Loucy (cell line): ENCODE measurements at regions not wholly inside any gene's neighbourhood (a gene's known extent, or its start where the extent isn't known, plus 50 kb on each side); places are given as distances from the start of the nearest gene placed in this dataset.

Source experiments
- H2AFZ ChIP-seq: fragments of 200-600 bp; sonication (generic); 2 replicates; pipeline ENCODE4 v1.6.0; 2016; ENCODE audit warnings: antibody characterized with exemption, mild to moderate bottlenecking, low read length, moderate library complexity
- H3F3A ChIP-seq: fragments of 200-600 bp; 2 replicates; pipeline ENCODE4 v1.6.0; 2016; ENCODE audit warnings: antibody characterized with exemption, low read depth, mild to moderate bottlenecking
- H3K27me3 ChIP-seq: fragments of 200-600 bp; sonication (generic); 2 replicates; pipeline ENCODE4 v1.6.1; 2014; ENCODE audit warnings: low read length, mild to moderate bottlenecking; ENCODE audit not compliant: insufficient read depth, poor library complexity, severe bottlenecking
- H3K36me3 ChIP-seq: fragments of 200-600 bp; sonication (generic); 2 replicates; pipeline ENCODE4 v1.6.1; 2016; ENCODE audit warnings: low read length; ENCODE audit not compliant: insufficient read depth
- H3K4me1 ChIP-seq: fragments of 200-600 bp; sonication (generic); 2 replicates; pipeline ENCODE4 v1.5.1; 2014; ENCODE audit warnings: low read length, mild to moderate bottlenecking; ENCODE audit not compliant: insufficient read depth, poor library complexity, severe bottlenecking
- H3K4me2 ChIP-seq: fragments of 200-600 bp; sonication (generic); 2 replicates; pipeline ENCODE4 v1.6.0; 2014; ENCODE audit warnings: antibody characterized with exemption, low read length, low read depth, mild to moderate bottlenecking; ENCODE audit not compliant: poor library complexity, severe bottlenecking
- H3K4me3 ChIP-seq: fragments of 200-600 bp; sonication (generic); 2 replicates; pipeline ENCODE4 v1.5.1; 2014; ENCODE audit warnings: low read length, mild to moderate bottlenecking, mixed read lengths; ENCODE audit not compliant: poor library complexity, severe bottlenecking
- H3K79me2 ChIP-seq: fragments of 200-600 bp; sonication (generic); 2 replicates; pipeline ENCODE4 v1.6.1; 2014; ENCODE audit warnings: low read length; ENCODE audit not compliant: insufficient read depth
- H3K9ac ChIP-seq: fragments of 200-600 bp; sonication (generic); 2 replicates; pipeline ENCODE4 v1.6.0; 2014; ENCODE audit warnings: mild to moderate bottlenecking, low read depth, low read length, moderate library complexity; ENCODE audit not compliant: poor library complexity, severe bottlenecking
- H3K9me2 ChIP-seq: fragments of 200-600 bp; sonication (generic); replicated peaks from 2 replicates; pipeline ENCODE4 v1.6.1; 2016; ENCODE audit warnings: low read depth, low read length, mixed read lengths
- H3K9me3 ChIP-seq: fragments of 200-600 bp; sonication (generic); 2 replicates; pipeline ENCODE4 v1.6.1; 2014; ENCODE audit warnings: mild to moderate bottlenecking, antibody characterized with exemption, low read length, low read depth; ENCODE audit not compliant: insufficient read depth
- H4K20me1 ChIP-seq: fragments of 200-600 bp; sonication (generic); 2 replicates; pipeline ENCODE4 v1.6.0; 2014; ENCODE audit warnings: antibody characterized with exemption, low read length, mild to moderate bottlenecking; ENCODE audit not compliant: insufficient read depth, poor library complexity, severe bottlenecking
- CTCF ChIP-seq: fragments of 200-600 bp; sonication (generic); conservative IDR thresholded peaks from 2 replicates; pipeline ENCODE4 v1.5.1; 2014; ENCODE audit warnings: mild to moderate bottlenecking, antibody characterized with exemption, low read length
- EZH2phosphoT487 ChIP-seq: fragments of 200-600 bp; IDR thresholded peaks from 2 replicates; pipeline ENCODE4 v1.6.1; 2018; ENCODE audit warnings: antibody characterized with exemption, mild to moderate bottlenecking, moderate library complexity, borderline replicate concordance

- Histone ChIP-seq H3K36me3 (no peaks in the 10 kb centered on the region), H4K20me1 (no peaks in the 10 kb centered on the region), H3K4me1 (no peaks in the 10 kb centered on the region), H3F3A (no peaks in the 10 kb centered on the region), H3K27me3 (no peaks in the 10 kb centered on the region), H3K9ac (no peak overlapping the region), H3K4me2 (no peak overlapping the region), H3K79me2 (no peaks in the 10 kb centered on the region), H3K9me3 (no peaks in the 10 kb centered on the region), H3K4me3 (no peak overlapping the region), H3K9me2 (no peaks in the 10 kb centered on the region), H2AFZ (no peak overlapping the region)
- TF ChIP-seq EZH2phosphoT487 = no peak
Observed at GRCh38 chr4:38209654-38210053, 249.5 kb downstream of the PTTG2 start.

GRCh38 chr4:38210396-38211114, 250.4 kb downstream of the PTTG2 start:
- H3K4me1 ChIP-seq = no peaks in the 10 kb centered on the region
- H3K4me2 ChIP-seq = no peak overlapping the region
- no peaks in the 10 kb centered on the region for H3K9me3 ChIP-seq
- no peak overlapping the region for H3K9ac ChIP-seq
- no peaks in the 10 kb centered on the region for H3K36me3 ChIP-seq
- TF ChIP-seq CTCF (no peak), EZH2phosphoT487 (no peak)
- H3F3A ChIP-seq = no peaks in the 10 kb centered on the region
- no peaks in the 10 kb centered on the region for H3K79me2 ChIP-seq
- H3K4me3 ChIP-seq = no peak overlapping the region
- H2AFZ ChIP-seq = no peak overlapping the region
- H3K9me2 ChIP-seq = no peaks in the 10 kb centered on the region
- no peaks in the 10 kb centered on the region for H3K27me3 ChIP-seq
- no peaks in the 10 kb centered on the region for H4K20me1 ChIP-seq

- Histone ChIP-seq H3K9ac (no peak overlapping the region), H3K27me3 (no peaks in the 10 kb centered on the region), H3K4me3 (no peak overlapping the region), H3F3A (no peaks in the 10 kb centered on the region), H3K4me2 (no peak overlapping the region), H3K9me2 (no peaks in the 10 kb centered on the region), H3K9me3 (no peaks in the 10 kb centered on the region), H3K36me3 (no peaks in the 10 kb centered on the region), H3K4me1 (no peaks in the 10 kb centered on the region), H2AFZ (no peak overlapping the region), H3K79me2 (no peaks in the 10 kb centered on the region), H4K20me1 (no peaks in the 10 kb centered on the region)
- TF ChIP-seq EZH2phosphoT487 (no peak), CTCF (no peak)
Observed at GRCh38 chr4:38211885-38212284, 251.7 kb downstream of the PTTG2 start.
